ENCODE measurements at regions not wholly inside any gene's neighbourhood (a gene's known extent, or its start where the extent isn't known, plus 50 kb on each side); places are given as distances from the start of the nearest gene placed in this dataset.

DNA sequence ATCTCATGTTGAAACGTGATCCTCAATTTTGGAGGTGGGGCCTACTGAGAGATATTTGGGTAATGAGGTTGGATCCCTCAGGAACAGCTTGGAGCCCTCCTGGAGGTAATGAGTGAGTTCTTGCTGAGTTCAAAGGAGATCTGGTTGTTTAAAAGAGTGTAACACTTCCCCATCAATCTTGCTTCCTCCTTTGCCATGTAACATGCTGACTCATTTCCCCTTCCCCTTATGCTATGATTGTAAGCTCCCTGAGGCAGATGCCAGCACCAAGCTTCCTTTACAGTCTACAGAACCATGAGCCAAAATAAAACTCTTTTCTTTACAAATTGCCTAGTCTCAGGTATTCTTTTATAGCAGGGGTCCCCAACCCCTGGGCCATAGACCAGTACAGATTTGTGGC lies 352.3 kb downstream of the SLCO4C1 start:
- DNase-seq (ENCODE audit: extremely low spot score) = no peak

DNA sequence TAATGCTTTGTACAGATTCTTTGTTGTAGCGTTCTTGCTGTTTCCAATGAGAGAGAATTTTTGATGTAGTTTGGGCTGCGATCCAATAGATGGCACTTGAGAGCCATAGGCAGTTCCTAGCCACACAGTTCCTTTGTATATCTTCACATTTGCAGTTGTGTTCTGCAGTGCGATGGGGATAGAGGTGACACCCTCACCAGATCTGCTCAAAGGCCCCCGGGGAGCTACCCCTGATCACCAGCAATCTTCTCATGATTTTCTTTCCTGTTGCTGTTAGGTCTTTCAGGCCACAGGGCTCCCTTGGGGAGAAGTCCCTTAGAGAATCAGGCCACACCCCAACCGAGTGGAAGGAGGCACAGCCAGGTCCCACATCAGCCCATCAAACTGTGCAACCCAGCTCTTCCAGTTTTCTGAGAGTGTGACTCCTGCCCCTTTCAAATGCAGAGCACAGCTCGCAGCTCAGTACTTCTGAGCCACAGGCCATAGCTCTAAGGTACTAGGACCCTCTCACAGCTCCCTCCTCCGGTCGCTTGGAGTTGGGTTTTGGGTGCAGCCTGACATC lies 353.7 kb downstream of the SLCO4C1 start:
- POLR2A ChIA-PET = no interaction called here
- no peak for TF ChIP-seq ARNT (IDR thresholded peaks at IDR 0.05)
- TF ChIP-seq CTBP1 (IDR thresholded peaks at IDR 0.05; ENCODE audit: borderline replicate concordance) = no peak
- TF ChIP-seq SUZ12 (IDR thresholded peaks at IDR 0.05) = no peak
- TF ChIP-seq HDGF (IDR thresholded peaks at IDR 0.05; ENCODE audit: borderline replicate concordance) = no peak
- TF ChIP-seq FOXK2 (IDR thresholded peaks at IDR 0.05) = no peak
- no peak for TF ChIP-seq FOXM1 (IDR thresholded peaks at IDR 0.05; ENCODE audit: borderline replicate concordance)
- no peak for TF ChIP-seq FOXA1 (IDR thresholded peaks at IDR 0.05)
- TF ChIP-seq L3MBTL2 (conservative IDR thresholded peaks at IDR 0.05) = no peak
- TF ChIP-seq LEF1 (IDR thresholded peaks at IDR 0.05; ENCODE audit: borderline replicate concordance) = no peak
- TF ChIP-seq, protein P1, sequence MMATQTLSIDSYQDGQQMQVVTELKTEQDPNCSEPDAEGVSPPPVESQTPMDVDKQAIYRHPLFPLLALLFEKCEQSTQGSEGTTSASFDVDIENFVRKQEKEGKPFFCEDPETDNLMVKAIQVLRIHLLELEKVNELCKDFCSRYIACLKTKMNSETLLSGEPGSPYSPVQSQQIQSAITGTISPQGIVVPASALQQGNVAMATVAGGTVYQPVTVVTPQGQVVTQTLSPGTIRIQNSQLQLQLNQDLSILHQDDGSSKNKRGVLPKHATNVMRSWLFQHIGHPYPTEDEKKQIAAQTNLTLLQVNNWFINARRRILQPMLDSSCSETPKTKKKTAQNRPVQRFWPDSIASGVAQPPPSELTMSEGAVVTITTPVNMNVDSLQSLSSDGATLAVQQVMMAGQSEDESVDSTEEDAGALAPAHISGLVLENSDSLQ (IDR thresholded peaks at IDR 0.05) = no peak
- no peak for TF ChIP-seq TARDBP (IDR thresholded peaks at IDR 0.05)
- DNase-seq (ENCODE audit: extremely low spot score) = peak; percentile 35
- CTCF ChIA-PET = interaction anchor here (0.5 to 2.7 kb wide), 7 partner anchors 8 to 213 kb away, joined by 3 to 14 read pairs (median 3); no protein-coding TSS in a partner anchor

More for the DNA sequence above, 352.3 kb downstream of the SLCO4C1 start:
- TF ChIP-seq LEF1 (IDR thresholded peaks at IDR 0.05; ENCODE audit: borderline replicate concordance) = no peak
- no peak for TF ChIP-seq FOXM1 (IDR thresholded peaks at IDR 0.05; ENCODE audit: borderline replicate concordance)
- no peak for TF ChIP-seq FOXK2 (IDR thresholded peaks at IDR 0.05)
- no peak for TF ChIP-seq FOXA1 (IDR thresholded peaks at IDR 0.05)
- TF ChIP-seq CTBP1 (IDR thresholded peaks at IDR 0.05; ENCODE audit: borderline replicate concordance) = no peak
- TF ChIP-seq, protein P1 (IDR thresholded peaks at IDR 0.05) = no peak
- TF ChIP-seq SUZ12 (IDR thresholded peaks at IDR 0.05) = no peak
- ChIA-PET POLR2A (no interaction called here), CTCF (interaction anchor here (0.7 to 2.7 kb wide), 4 partner anchors 13 to 145 kb away, joined by 3 to 14 read pairs (median 4); no protein-coding TSS in a partner anchor)

- POLR2A ChIA-PET = no interaction called here
These were observed 359.0 kb downstream of the SLCO4C1 start for GRCh38 chr5:101937041-101937440.

GRCh38 chr5:101935086-101935485 lies 361.0 kb downstream of the SLCO4C1 start:
- no peak for TF ChIP-seq ZNF384 (IDR thresholded peaks at IDR 0.05)
- no peak for TF ChIP-seq ARNT (IDR thresholded peaks at IDR 0.05)
- no peak for TF ChIP-seq CTBP1 (IDR thresholded peaks at IDR 0.05; ENCODE audit: borderline replicate concordance)
- TF ChIP-seq NFRKB (IDR thresholded peaks at IDR 0.05) = no peak
- no peak for TF ChIP-seq FOXM1 (IDR thresholded peaks at IDR 0.05; ENCODE audit: borderline replicate concordance)
- no peak for TF ChIP-seq SP1 (IDR thresholded peaks at IDR 0.05)
- TF ChIP-seq ELF4 (IDR thresholded peaks at IDR 0.05) = no peak
- no peak for TF ChIP-seq FOXA1 (IDR thresholded peaks at IDR 0.05)
- TF ChIP-seq HDGF (IDR thresholded peaks at IDR 0.05; ENCODE audit: borderline replicate concordance) = no peak
- no peak for TF ChIP-seq FOXK2 (IDR thresholded peaks at IDR 0.05)
- TF ChIP-seq SUZ12 (IDR thresholded peaks at IDR 0.05) = no peak
- no peak for TF ChIP-seq BHLHE40 (IDR thresholded peaks at IDR 0.05; ENCODE audit: borderline replicate concordance)
- TF ChIP-seq TARDBP (IDR thresholded peaks at IDR 0.05) = no peak
- TF ChIP-seq L3MBTL2 (conservative IDR thresholded peaks at IDR 0.05) = no peak
- TF ChIP-seq LEF1 (IDR thresholded peaks at IDR 0.05; ENCODE audit: borderline replicate concordance) = no peak
- TF ChIP-seq, protein P1 (IDR thresholded peaks at IDR 0.05) = no peak
- ChIA-PET CTCF (no interaction called here), POLR2A (no interaction called here)
- no peak for DNase-seq (ENCODE audit: extremely low spot score)

More at GRCh38 chr5:101937041-101937440, 359.0 kb downstream of the SLCO4C1 start:
- CTCF ChIA-PET = no interaction called here
- no peak for DNase-seq (ENCODE audit: extremely low spot score)
- TF ChIP-seq ARNT (IDR thresholded peaks at IDR 0.05) (no peak), SUZ12 (IDR thresholded peaks at IDR 0.05) (no peak), TARDBP (IDR thresholded peaks at IDR 0.05) (no peak), FOXA1 (IDR thresholded peaks at IDR 0.05) (no peak), NFRKB (IDR thresholded peaks at IDR 0.05) (no peak), FOXK2 (IDR thresholded peaks at IDR 0.05) (no peak), ELF4 (IDR thresholded peaks at IDR 0.05) (no peak), BHLHE40 (IDR thresholded peaks at IDR 0.05; ENCODE audit: borderline replicate concordance) (no peak), HDGF (IDR thresholded peaks at IDR 0.05; ENCODE audit: borderline replicate concordance) (no peak), CTBP1 (IDR thresholded peaks at IDR 0.05; ENCODE audit: borderline replicate concordance) (no peak), L3MBTL2 (conservative IDR thresholded peaks at IDR 0.05) (no peak), LEF1 (IDR thresholded peaks at IDR 0.05; ENCODE audit: borderline replicate concordance) (no peak)
- TF ChIP-seq, protein P1 (IDR thresholded peaks at IDR 0.05) = no peak

DNA sequence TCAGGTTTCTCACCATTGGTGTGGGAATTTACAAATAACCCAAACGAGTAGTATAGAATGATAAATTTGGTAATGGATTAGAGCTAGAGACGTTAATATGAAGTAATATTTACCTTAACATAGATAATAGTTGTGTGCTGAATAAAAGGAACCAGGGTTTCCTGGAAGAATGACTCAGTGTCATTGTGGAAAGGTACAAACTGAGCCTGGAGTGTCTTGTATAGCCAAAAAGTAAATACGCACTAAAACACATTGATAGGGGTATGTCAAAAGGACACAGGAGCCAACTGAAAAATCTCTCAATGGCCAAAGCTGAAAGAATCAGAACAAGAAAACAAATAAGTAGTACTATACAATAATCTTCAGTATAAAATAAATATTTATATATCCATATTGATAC lies 363.5 kb downstream of the SLCO4C1 start:
- CTCF ChIA-PET = interaction anchor here (1.1 kb wide), 1 partner anchor 10 kb away, joined by 3 read pairs; no protein-coding TSS in a partner anchor
- TF ChIP-seq FOXM1 (IDR thresholded peaks at IDR 0.05; ENCODE audit: borderline replicate concordance) = no peak
- TF ChIP-seq FOXA1 (IDR thresholded peaks at IDR 0.05) = no peak
- TF ChIP-seq SP1 (IDR thresholded peaks at IDR 0.05) = no peak
- TF ChIP-seq, protein P1 (IDR thresholded peaks at IDR 0.05) = no peak
- no peak for TF ChIP-seq L3MBTL2 (conservative IDR thresholded peaks at IDR 0.05)
- no peak for TF ChIP-seq ELF4 (IDR thresholded peaks at IDR 0.05)
- no peak for TF ChIP-seq LEF1 (IDR thresholded peaks at IDR 0.05; ENCODE audit: borderline replicate concordance)
- TF ChIP-seq CTBP1 (IDR thresholded peaks at IDR 0.05; ENCODE audit: borderline replicate concordance) = no peak
- TF ChIP-seq SUZ12 (IDR thresholded peaks at IDR 0.05) = no peak
- TF ChIP-seq NFRKB (IDR thresholded peaks at IDR 0.05) = no peak
- TF ChIP-seq BHLHE40 (IDR thresholded peaks at IDR 0.05; ENCODE audit: borderline replicate concordance) = no peak
- TF ChIP-seq ARNT (IDR thresholded peaks at IDR 0.05) = no peak
- TF ChIP-seq TARDBP (IDR thresholded peaks at IDR 0.05) = no peak
- no peak for TF ChIP-seq FOXK2 (IDR thresholded peaks at IDR 0.05)
- TF ChIP-seq ZNF384 (IDR thresholded peaks at IDR 0.05) = no peak
- POLR2A ChIA-PET = no interaction called here
- no peak for DNase-seq (ENCODE audit: extremely low spot score)

Measured in HEK293T (cell line).